ENCODE measurements at regions not wholly inside any gene's neighbourhood (a gene's known extent, or its start where the extent isn't known, plus 50 kb on each side); places are given as distances from the start of the nearest gene placed in this dataset.

DNA sequence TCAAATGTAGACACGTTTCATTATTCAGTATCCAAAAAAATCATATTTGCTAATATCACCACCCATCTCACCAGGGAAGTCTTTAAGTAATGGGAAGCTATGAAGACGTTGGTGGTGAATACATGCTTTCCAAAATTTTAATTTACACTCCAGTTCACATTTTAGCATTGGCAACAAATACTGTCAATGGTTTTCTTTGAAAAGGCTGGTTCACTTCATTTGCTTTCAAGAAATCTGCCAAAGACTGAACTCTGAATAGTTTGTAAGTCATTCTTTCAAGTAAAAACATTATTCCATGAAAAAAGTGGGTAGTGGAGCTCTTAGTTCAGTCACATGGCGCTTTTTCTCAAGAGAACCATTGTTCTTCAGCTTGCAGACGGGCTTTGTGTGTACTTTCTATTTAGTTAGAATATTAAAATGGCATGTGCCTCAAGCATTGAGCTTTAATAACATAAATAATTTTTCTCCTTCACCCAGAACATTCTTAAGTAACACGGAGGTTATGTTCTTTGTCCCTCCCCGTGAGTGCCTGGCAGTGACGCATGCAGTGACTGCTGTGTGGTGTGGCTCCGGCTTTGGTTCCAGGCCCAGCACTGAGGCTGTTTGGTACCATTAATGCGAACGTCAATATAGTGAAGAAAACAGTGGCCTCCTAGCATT lies 300.0 kb upstream of the HDAC4 start:
- Histone ChIP-seq H3K79me2 (ENCODE audit: control insufficient read depth, insufficient read depth, low read length) (no peaks in the 10 kb centered on the region), H3K4me1 (replicated peaks in 1 of 2; ENCODE audit: control insufficient read depth in 2 of 2, insufficient read depth in 2 of 2, low read length in 2 of 2) (peaks cover 0 to 3% of the 10 kb centered on the region in 2 experiments; a peak in 2 of 5 replicates), H3K36me3 (ENCODE audit: control insufficient read depth, insufficient read depth, low read length) (no peaks in the 10 kb centered on the region), H3K9ac (ENCODE audit: insufficient read depth in 1 of 2, low read depth in 2 of 2, low read length in 2 of 2) (no peak overlapping the region), H3K4me2 (ENCODE audit: insufficient read depth, low read length) (no peak overlapping the region), H3K4me3 (no peak overlapping the region), H3K27ac (ENCODE audit: extremely low read depth, low read depth, low read length) (no peak overlapping the region), H3K27me3 (ENCODE audit: control insufficient read depth in 2 of 2, insufficient read depth in 2 of 2, low read length in 2 of 2) (peaks cover 0 to 7% of the 10 kb centered on the region in 2 experiments; a peak in 2 of 5 replicates), H3K9me1 (ENCODE audit: control insufficient read depth, insufficient read depth, low read length) (no peaks in the 10 kb centered on the region), H3K9me3 (replicated peaks; ENCODE audit: control insufficient read depth, insufficient read depth, low read depth, low read length) (no peaks in the 10 kb centered on the region), H4K20me1 (replicated peaks; ENCODE audit: control insufficient read depth, insufficient read depth, low read length) (no peaks in the 10 kb centered on the region), H2AFZ (ENCODE audit: low read depth, low read length) (no peak overlapping the region)
- intact Hi-C loops (cut with micrococcal nuclease): no loop called here
- POLR2A ChIA-PET: interaction anchor here (0.9 kb wide), 1 partner anchor 11 kb away, joined by 3 read pairs; no protein-coding TSS in a partner anchor
- WGBS (ENCODE audit: insufficient coverage, low coverage, missing lambda C conversion rate): 3% methylated on average over 10 of the region's 10 CpGs
- CTCF ChIA-PET (ENCODE audit: low intra/inter-chr PET ratio): no interaction called here
- TF ChIP-seq, protein P1, sequence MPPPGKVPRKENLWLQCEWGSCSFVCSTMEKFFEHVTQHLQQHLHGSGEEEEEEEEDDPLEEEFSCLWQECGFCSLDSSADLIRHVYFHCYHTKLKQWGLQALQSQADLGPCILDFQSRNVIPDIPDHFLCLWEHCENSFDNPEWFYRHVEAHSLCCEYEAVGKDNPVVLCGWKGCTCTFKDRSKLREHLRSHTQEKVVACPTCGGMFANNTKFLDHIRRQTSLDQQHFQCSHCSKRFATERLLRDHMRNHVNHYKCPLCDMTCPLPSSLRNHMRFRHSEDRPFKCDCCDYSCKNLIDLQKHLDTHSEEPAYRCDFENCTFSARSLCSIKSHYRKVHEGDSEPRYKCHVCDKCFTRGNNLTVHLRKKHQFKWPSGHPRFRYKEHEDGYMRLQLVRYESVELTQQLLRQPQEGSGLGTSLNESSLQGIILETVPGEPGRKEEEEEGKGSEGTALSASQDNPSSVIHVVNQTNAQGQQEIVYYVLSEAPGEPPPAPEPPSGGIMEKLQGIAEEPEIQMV (tag; conservative IDR thresholded peaks at IDR 0.05; ENCODE audit: low read depth): no peak
- TF ChIP-seq, protein P2, sequence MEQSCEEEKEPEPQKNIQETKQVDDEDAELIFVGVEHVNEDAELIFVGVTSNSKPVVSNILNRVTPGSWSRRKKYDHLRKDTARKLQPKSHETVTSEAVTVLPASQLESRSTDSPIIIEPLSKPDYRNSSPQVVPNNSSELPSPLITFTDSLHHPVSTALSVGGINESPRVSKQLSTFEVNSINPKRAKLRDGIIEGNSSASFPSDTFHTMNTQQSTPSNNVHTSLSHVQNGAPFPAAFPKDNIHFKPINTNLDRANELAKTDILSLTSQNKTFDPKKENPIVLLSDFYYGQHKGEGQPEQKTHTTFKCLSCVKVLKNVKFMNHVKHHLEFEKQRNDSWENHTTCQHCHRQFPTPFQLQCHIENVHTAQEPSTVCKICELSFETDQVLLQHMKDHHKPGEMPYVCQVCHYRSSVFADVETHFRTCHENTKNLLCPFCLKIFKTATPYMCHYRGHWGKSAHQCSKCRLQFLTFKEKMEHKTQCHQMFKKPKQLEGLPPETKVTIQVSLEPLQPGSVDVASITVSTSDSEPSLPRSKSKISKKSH (CRISPR knock-in tag; IDR thresholded peaks at IDR 0.05): no peak
- no peak for FAIRE-seq
- ATAC-seq: no peak
- DNase-seq (ENCODE audit: extremely low read depth in 1 of 4, low spot score in 3 of 4): no peak
- in situ Hi-C loops (cut with MboI): no loop called here
- BruUV-seq (replicated peaks): no TSS peak
